ENCODE measurements at regions not wholly inside any gene's neighbourhood (a gene's known extent, or its start where the extent isn't known, plus 50 kb on each side); places are given as distances from the start of the nearest gene placed in this dataset.

- Histone ChIP-seq H3K56ac (ENCODE audit: insufficient read length, low read depth, low read length) (no peak overlapping the region), H3K4me1 (ENCODE audit: insufficient read depth, low read length) (no peaks in the 10 kb centered on the region; the same call in 1 of the 2 replicates), H3K14ac (ENCODE audit: insufficient read depth, low read length) (no peak overlapping the region; the same call in 1 of the 2 replicates), H3K79me2 (ENCODE audit: insufficient read depth, low read length) (no peaks in the 10 kb centered on the region), H4K20me1 (ENCODE audit: control insufficient read depth, insufficient read depth, insufficient read length) (no peaks in the 10 kb centered on the region), H3K4ac (ENCODE audit: low read depth, low read length) (no peak overlapping the region), H3K27ac (ENCODE audit: insufficient read length, low read depth, low read length) (no peak overlapping the region), H3K23ac (ENCODE audit: insufficient read length, low read depth, low read length) (no peak overlapping the region), H2BK5ac (ENCODE audit: insufficient read length, low read length) (no peak overlapping the region), H3K27me3 (ENCODE audit: insufficient read depth, low read length) (no peaks in the 10 kb centered on the region), H2BK20ac (ENCODE audit: low read depth, low read length, poor library complexity, severe bottlenecking) (no peak overlapping the region), H4K91ac (ENCODE audit: insufficient read length, low read depth, low read length) (no peak overlapping the region), H4K8ac (replicated peaks; ENCODE audit: insufficient read length, low read depth, low read length) (no peak overlapping the region), H3K9me3 (ENCODE audit: control insufficient read depth, low read depth, low read length) (no peaks in the 10 kb centered on the region), H3K23me2 (ENCODE audit: insufficient read length, low read depth, low read length, poor library complexity, severe bottlenecking) (no peaks in the 10 kb centered on the region), H3K9ac (ENCODE audit: extremely low read depth, insufficient read length, low read length) (no peak overlapping the region), H3K4me2 (ENCODE audit: insufficient read depth, insufficient read length, low read length) (no peak overlapping the region), H2AK5ac (ENCODE audit: insufficient read length, low read length) (no peak overlapping the region), H2BK12ac (ENCODE audit: insufficient read length, low read depth, low read length) (no peak overlapping the region), H3K79me1 (ENCODE audit: insufficient read depth, low read depth, low read length, poor library complexity, severe bottlenecking) (no peaks in the 10 kb centered on the region), H3T11ph (ENCODE audit: low read length) (no peak overlapping the region), H2BK120ac (ENCODE audit: low read depth, low read length, poor library complexity, severe bottlenecking) (peak overlapping the region; percentile 29), H2AFZ (ENCODE audit: low read length) (peak overlapping the region; percentile 26), H2BK15ac (ENCODE audit: low read depth, low read length) (no peak overlapping the region), H4K5ac (ENCODE audit: insufficient read length, low read depth, low read length) (no peak overlapping the region), H3K18ac (ENCODE audit: insufficient read length, low read depth, low read length) (peak overlapping the region; percentile 44)
- no peak for DNase-seq
- H3K9me3 Mint-ChIP-seq = no peaks in the 10 kb centered on the region
- TF ChIP-seq CTCF (conservative IDR thresholded peaks at IDR 0.05) = no peak
- peaks cover 26 to 36% of the 10 kb centered on the region in 2 experiments for H3K4me1 Mint-ChIP-seq
- no peak overlapping the region for H3K4me3 Mint-ChIP-seq
- no peaks in the 10 kb centered on the region for H3K27me3 Mint-ChIP-seq (ENCODE audit: low read depth)
- H3K36me3 Mint-ChIP-seq (ENCODE audit: insufficient read depth in 1 of 3, low read depth in 3 of 3) = no peaks in the 10 kb centered on the region; a peak in 1 of 7 replicates
- H3K27ac Mint-ChIP-seq = peak overlapping the region; percentile 20 to 62 (median 24); a peak in 5 of 7 replicates
- WGBS (ENCODE audit: extremely low coverage, insufficient read length, low lambda C conversion rate) = no CpG with 5 or more reads among the region's 5 CpGs
Observed at GRCh38 chr13:47120282-47120681, 223.4 kb upstream of the HTR2A start.

All from H9 (cell line).